Gastroesophageal sphincter (tissue), 4 donors: ENCODE measurements at regions not wholly inside any gene's neighbourhood (a gene's known extent, or its start where the extent isn't known, plus 50 kb on each side); places are given as distances from the start of the nearest gene placed in this dataset.

Experiments used
- ATAC-seq: fragments of 150-250 bp; one replicate; pipeline ENCODE4 v1.9.1; 2016; ENCODE audit warnings: mild to moderate bottlenecking, moderate library complexity
- H3K27ac ChIP-seq, 4 donors: fragments of 200-600 bp; sonication (generic) in 3 of 4; 1 replicate in 3 of 4; 2 replicates in 1 of 4; pipeline ENCODE4 v1.5.1; 2016 to 2019
- H3K27me3 ChIP-seq: fragments of 200-600 bp; sonication (generic); one replicate; pipeline ENCODE4 v1.5.1; 2019
- H3K36me3 ChIP-seq, 2 donors: fragments of 200-600 bp; sonication (generic); one replicate each; pipeline ENCODE4 v1.5.1; 2019; ENCODE audit warnings: control low read depth in 1 of 2
- H3K4me1 ChIP-seq, 3 donors: fragments of 200-600 bp; sonication (generic); 1 replicate in 2 of 3; 2 replicates in 1 of 3; pipeline ENCODE4 v1.5.1; 2016 to 2019; ENCODE audit warnings: control low read depth in 2 of 3
- H3K4me3 ChIP-seq, 2 donors: fragments of 200-600 bp; sonication (generic); one replicate each; pipeline ENCODE4 v1.5.1; 2019; ENCODE audit warnings: mild to moderate bottlenecking in 1 of 2, moderate library complexity in 1 of 2
- H3K9me3 ChIP-seq, 3 donors: fragments of 200-600 bp; sonication (generic); one replicate each; pipeline ENCODE4 v1.5.1; 2017 to 2019; ENCODE audit warnings: control low read depth in 2 of 3
- EP300 ChIP-seq: sonication (generic); formaldehyde crosslinking; IDR thresholded peaks from one replicate; pipeline ENCODE4 v1.6.1; 2017; ENCODE audit warnings: antibody characterized with exemption, mild to moderate bottlenecking
- POLR2A ChIP-seq, 2 donors: fragments of 450-650 bp; IDR thresholded peaks; one replicate each; pipeline ENCODE4 v1.6.1; 2017; ENCODE audit warnings: antibody characterized with exemption in 2 of 2, mild to moderate bottlenecking in 2 of 2, moderate library complexity in 1 of 2
- POLR2AphosphoS5 ChIP-seq: sonication (generic); formaldehyde crosslinking; IDR thresholded peaks from one replicate; pipeline ENCODE4 v1.6.1; 2017; ENCODE audit warnings: antibody characterized with exemption
- WGBS, 2 donors: methylation state at CpG; one replicate each; pipeline ENCODE4 v1.1.5; 2018; ENCODE audit warnings: low coverage in 1 of 2; 5-methylcytosine and 5-hydroxymethylcytosine counted together
- TF ChIP-seq, protein P1 (sequence below), 4 experiments: fragments of 200-600 bp in 2 of 4; fragments of 450-650 bp in 2 of 4; sonication (generic) in 1 of 4; IDR thresholded peaks; one replicate each; pipeline ENCODE4 v1.5.1; 2017 to 2019; ENCODE audit warnings: antibody characterized with exemption in 4 of 4, mild to moderate bottlenecking in 2 of 4, moderate library complexity in 2 of 4

DNA sequence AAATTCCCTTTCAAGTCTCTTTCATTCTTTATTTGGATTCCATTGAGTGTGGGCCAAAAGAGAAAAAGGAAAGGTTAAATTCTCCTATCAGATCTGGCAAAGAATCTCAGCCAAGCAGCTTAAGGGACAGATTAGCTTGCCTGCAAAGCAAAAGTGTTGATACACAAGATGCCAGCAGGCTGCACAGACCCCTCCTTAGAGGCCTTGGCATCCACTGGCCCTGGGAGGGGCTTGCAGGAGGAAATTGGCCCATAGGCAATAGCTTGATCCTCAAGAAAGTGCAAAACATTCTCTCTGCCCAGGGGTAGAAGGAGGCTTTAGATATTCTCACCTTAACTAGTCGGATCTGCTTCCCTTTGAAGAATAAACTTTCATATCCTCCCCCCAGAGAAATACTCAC lies 300.4 kb upstream of the CPEB2 start:
- H3K9me3 ChIP-seq: no peaks in the 10 kb centered on the region
- no peak overlapping the region for H3K4me3 ChIP-seq
- H3K4me1 ChIP-seq: peaks cover 0 to 22% (median 4%) of the 10 kb centered on the region in 3 donors
- TF ChIP-seq POLR2A (IDR thresholded peaks at IDR 0.05) (no peak), POLR2AphosphoS5 (no peak), EP300 (no peak)
- TF ChIP-seq, protein P1, sequence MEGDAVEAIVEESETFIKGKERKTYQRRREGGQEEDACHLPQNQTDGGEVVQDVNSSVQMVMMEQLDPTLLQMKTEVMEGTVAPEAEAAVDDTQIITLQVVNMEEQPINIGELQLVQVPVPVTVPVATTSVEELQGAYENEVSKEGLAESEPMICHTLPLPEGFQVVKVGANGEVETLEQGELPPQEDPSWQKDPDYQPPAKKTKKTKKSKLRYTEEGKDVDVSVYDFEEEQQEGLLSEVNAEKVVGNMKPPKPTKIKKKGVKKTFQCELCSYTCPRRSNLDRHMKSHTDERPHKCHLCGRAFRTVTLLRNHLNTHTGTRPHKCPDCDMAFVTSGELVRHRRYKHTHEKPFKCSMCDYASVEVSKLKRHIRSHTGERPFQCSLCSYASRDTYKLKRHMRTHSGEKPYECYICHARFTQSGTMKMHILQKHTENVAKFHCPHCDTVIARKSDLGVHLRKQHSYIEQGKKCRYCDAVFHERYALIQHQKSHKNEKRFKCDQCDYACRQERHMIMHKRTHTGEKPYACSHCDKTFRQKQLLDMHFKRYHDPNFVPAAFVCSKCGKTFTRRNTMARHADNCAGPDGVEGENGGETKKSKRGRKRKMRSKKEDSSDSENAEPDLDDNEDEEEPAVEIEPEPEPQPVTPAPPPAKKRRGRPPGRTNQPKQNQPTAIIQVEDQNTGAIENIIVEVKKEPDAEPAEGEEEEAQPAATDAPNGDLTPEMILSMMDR (IDR thresholded peaks at IDR 0.05): no peak
- H3K27ac ChIP-seq: peak overlapping the region in 1 of 4 donors; percentile 2
- H3K27me3 ChIP-seq: no peaks in the 10 kb centered on the region
- ATAC-seq: peak; percentile 22
- 17 to 67% methylated on average over 1 of the region's 1 CpG for WGBS, 2 donors
- H3K36me3 ChIP-seq: no peaks in the 10 kb centered on the region

DNA sequence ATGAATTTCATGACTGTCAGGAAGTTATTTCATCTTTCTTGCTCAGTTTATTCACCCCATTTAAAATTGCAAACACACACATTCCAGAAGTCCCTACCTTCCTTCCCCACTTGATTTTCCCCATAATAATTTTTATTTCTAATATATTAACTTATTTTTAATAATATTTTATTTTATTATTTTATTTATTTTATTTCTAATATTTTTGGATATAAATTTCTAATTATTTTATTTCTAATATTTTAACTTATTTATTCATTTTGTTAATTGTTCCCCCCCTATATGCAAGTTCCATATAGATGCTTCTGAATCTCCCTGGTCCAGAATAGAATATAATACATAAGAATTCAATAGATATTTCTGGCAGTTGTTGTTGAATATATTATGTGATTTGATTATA lies 293.7 kb upstream of the CPEB2 start:
- Histone ChIP-seq H3K27ac (no peak overlapping the region), H3K4me3 (no peak overlapping the region), H3K27me3 (no peaks in the 10 kb centered on the region), H3K4me1 (peaks cover 0 to 5% (median 0%) of the 10 kb centered on the region in 3 donors), H3K9me3 (no peaks in the 10 kb centered on the region), H3K36me3 (no peaks in the 10 kb centered on the region)
- ATAC-seq: no peak
- TF ChIP-seq EP300 (no peak), POLR2AphosphoS5 (no peak)

DNA sequence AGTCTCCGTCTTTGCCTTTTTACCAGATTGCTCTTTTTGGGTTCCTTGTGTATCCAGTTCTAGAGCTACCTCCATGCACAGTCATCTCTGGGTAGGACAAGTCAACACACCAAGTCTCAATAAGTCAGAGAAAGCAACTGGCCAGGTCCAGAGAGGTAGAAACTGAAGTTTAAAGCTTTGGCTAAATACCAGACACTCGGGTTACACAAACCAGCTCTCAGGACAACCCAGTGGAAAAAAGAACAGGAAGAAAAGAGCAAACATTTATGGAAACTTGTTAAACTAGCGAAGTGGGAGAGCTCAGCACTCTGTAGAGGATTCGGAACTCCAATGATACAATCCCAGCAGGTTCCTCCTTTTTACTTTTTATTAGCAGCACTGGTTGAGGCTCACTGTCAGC lies 291.0 kb upstream of the CPEB2 start:
- Histone ChIP-seq H3K4me1 (peaks cover 0 to 5% (median 0%) of the 10 kb centered on the region in 3 donors), H3K27me3 (no peaks in the 10 kb centered on the region), H3K36me3 (no peaks in the 10 kb centered on the region), H3K27ac (no peak overlapping the region), H3K4me3 (no peak overlapping the region), H3K9me3 (no peaks in the 10 kb centered on the region)
- ATAC-seq: no peak
- no peak for TF ChIP-seq EP300
- TF ChIP-seq, protein P1 (IDR thresholded peaks at IDR 0.05): no peak
- no peak for TF ChIP-seq POLR2A (IDR thresholded peaks at IDR 0.05)
- no peak for TF ChIP-seq POLR2AphosphoS5
- WGBS, 2 donors: 30 to 40% methylated on average over 3 of the region's 4 CpGs

DNA sequence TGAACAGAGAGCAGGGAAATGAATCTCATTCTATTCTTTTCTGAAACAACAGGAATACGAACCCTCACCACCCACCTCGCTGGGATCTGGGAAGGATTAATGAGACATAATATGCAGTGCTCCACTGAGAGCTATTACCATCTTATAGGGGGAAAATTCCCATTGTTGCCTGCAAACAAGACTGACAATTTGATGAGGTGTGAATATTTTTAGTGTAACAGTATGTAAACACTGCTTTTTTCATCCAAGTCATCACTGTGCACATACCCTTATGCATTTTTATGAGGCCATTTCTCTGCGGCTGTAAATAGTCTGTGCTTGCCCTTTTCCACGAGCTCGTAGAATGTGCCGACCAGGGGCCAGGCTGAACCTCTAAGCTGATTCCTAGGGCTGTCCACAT lies 285.6 kb upstream of the CPEB2 start:
- Histone ChIP-seq H3K36me3 (no peaks in the 10 kb centered on the region), H3K27ac (no peak overlapping the region), H3K4me1 (peaks cover 0 to 21% (median 0%) of the 10 kb centered on the region in 3 donors), H3K27me3 (no peaks in the 10 kb centered on the region), H3K9me3 (no peaks in the 10 kb centered on the region), H3K4me3 (no peak overlapping the region)
- no peak for ATAC-seq
- WGBS, 2 donors: 56 to 82% methylated on average over 3 to 6 of the region's 6 CpGs
- TF ChIP-seq, protein P1 (IDR thresholded peaks at IDR 0.05): no peak
- TF ChIP-seq POLR2AphosphoS5: no peak
- TF ChIP-seq POLR2A (IDR thresholded peaks at IDR 0.05): no peak
- no peak for TF ChIP-seq EP300

DNA sequence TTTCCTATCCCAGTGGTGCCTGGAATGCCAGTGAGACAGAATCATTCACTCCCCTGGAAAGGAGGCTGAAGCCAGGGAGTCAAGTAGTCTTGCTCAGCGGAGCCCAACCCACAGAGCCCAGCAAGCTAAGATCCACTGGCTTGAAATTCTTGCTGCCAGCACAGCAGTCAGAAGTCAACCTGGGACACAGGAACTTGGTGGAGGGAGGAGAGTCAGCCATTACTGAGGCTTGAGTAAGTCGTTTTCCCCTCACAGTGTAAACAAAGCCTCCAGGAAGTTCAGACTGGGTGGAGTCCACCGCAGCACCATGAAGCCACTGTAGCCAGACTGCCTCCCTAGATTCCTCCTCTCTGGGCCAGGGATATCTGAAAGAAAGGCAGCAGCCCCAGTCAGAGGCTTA lies 283.2 kb upstream of the CPEB2 start:
- Histone ChIP-seq H3K36me3 (no peaks in the 10 kb centered on the region), H3K27ac (no peak overlapping the region), H3K4me1 (peaks cover 0 to 21% (median 0%) of the 10 kb centered on the region in 3 donors), H3K4me3 (no peak overlapping the region), H3K27me3 (no peaks in the 10 kb centered on the region), H3K9me3 (no peaks in the 10 kb centered on the region)
- ATAC-seq: peak; percentile 57
- no peak for TF ChIP-seq POLR2A (IDR thresholded peaks at IDR 0.05)
- TF ChIP-seq, protein P1 (IDR thresholded peaks at IDR 0.05): no peak
- peak; percentile 49 for TF ChIP-seq POLR2AphosphoS5
- WGBS, 2 donors: no CpG with 5 or more reads among the region's 3 CpGs
